Left ventricle myocardium inferior (tissue), 1 donor: ENCODE measurements at regions not wholly inside any gene's neighbourhood (a gene's known extent, or its start where the extent isn't known, plus 50 kb on each side); places are given as distances from the start of the nearest gene placed in this dataset.
A peak's percentile ranks its signal among the peaks of the same experiment; 100 is the strongest.
"Not testable (repeated sequence)": the region's sequence is repeated elsewhere in the genome, so short reads cannot be mapped to it uniquely, and the experiment has no call there.

Experiments
- DNase-seq: peaks from one replicate; pipeline ENCODE4 v3.0.0-alpha.2; 2020
- H3K27ac ChIP-seq: fragments of 200-600 bp; replicated peaks from 2 replicates; pipeline ENCODE4 v1.8.0; 2021
- H3K27me3 ChIP-seq: fragments of 200-600 bp; 2 replicates; pipeline ENCODE4 v1.8.0; 2021; ENCODE audit warnings: low read depth
- H3K36me3 ChIP-seq: fragments of 200-600 bp; 2 replicates; pipeline ENCODE4 v1.8.0; 2021
- H3K4me1 ChIP-seq: fragments of 200-600 bp; 2 replicates; pipeline ENCODE4 v1.8.0; 2021
- H3K4me3 ChIP-seq: fragments of 200-600 bp; 2 replicates; pipeline ENCODE4 v1.8.0; 2021; ENCODE audit warnings: mild to moderate bottlenecking, moderate library complexity
- H3K9me3 ChIP-seq: fragments of 200-600 bp; replicated peaks from 2 replicates; pipeline ENCODE4 v1.8.0; 2021
- intact Hi-C: fragments of 100-400 bp; cut with micrococcal nuclease; formaldehyde crosslinking; loops from one replicate; pipeline ENCODE4 v1.11.0; 2022
- TF ChIP-seq, protein P1 (sequence below): fragments of 200-600 bp; IDR thresholded peaks from 2 replicates; pipeline ENCODE4 v1.8.0; 2021; ENCODE audit warnings: antibody characterized with exemption, mild to moderate bottlenecking, borderline replicate concordance
- donor health status: DM: no; HTN: yes; CAD: no; lungs with severe emphysema.

DNA sequence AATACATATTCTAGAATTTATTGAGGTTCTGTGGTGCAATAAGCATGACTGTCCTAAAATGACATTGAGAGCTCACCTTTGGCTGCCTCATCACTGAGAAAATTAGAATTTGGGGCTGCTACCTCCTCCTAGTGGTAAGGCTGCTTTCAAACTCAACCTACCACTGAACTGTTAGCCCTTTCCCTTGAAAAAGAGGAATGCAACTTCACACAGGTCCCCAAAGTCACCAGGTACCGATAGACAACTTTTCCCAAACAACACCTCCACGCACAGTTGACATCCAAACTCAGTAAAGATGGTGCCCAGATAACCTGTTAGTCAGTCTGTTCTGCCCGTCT, 75.9 kb upstream of the SCIN start:
- no peaks in the 10 kb centered on the region for H3K27me3 ChIP-seq
- no peak overlapping the region for H3K4me3 ChIP-seq
- intact Hi-C loops: loop anchor here (10.0 kb wide), 1 partner anchor 1070 kb away; no protein-coding TSS in a partner anchor
- no peaks in the 10 kb centered on the region for H3K36me3 ChIP-seq
- TF ChIP-seq, protein P1, sequence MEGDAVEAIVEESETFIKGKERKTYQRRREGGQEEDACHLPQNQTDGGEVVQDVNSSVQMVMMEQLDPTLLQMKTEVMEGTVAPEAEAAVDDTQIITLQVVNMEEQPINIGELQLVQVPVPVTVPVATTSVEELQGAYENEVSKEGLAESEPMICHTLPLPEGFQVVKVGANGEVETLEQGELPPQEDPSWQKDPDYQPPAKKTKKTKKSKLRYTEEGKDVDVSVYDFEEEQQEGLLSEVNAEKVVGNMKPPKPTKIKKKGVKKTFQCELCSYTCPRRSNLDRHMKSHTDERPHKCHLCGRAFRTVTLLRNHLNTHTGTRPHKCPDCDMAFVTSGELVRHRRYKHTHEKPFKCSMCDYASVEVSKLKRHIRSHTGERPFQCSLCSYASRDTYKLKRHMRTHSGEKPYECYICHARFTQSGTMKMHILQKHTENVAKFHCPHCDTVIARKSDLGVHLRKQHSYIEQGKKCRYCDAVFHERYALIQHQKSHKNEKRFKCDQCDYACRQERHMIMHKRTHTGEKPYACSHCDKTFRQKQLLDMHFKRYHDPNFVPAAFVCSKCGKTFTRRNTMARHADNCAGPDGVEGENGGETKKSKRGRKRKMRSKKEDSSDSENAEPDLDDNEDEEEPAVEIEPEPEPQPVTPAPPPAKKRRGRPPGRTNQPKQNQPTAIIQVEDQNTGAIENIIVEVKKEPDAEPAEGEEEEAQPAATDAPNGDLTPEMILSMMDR: no peak
- no peak overlapping the region for H3K27ac ChIP-seq
- H3K9me3 ChIP-seq: no peaks in the 10 kb centered on the region
- no peaks in the 10 kb centered on the region for H3K4me1 ChIP-seq
- no peak for DNase-seq

DNA sequence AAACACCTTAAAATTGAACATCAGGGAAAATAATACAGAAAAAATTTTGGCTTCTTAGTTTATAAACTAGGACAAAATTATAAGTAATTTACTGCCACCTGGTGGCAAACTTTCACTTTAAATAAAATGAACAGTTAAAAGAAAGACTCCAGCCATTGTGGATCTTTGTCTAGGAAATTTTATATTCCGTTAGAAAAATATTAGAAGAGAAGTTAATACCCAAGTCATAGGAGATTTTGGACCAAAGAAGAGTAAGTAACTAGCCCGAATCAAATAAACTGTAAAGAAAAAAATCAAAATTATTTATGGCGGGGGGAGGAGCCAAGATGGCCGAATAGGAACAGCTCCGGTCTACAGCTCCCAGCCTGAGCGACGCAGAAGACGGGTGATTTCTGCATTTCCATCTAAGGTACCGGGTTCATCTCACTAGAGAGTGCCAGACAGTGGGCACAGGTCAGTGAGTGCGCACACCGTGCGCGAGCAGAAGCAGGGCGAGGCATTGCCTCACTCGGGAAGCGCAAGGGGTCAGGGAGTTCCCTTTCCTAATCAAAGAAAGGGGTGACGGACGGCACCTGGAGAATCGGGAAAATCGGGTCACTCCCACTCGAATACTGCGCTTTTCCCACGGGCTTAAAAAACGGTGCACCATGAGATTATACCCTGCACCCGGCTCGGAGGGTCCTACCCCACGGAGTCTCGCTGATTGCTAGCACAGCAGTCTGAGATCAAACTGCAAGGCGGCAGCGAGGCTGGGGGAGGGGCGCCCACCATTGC, 73.4 kb upstream of the SCIN start:
- H3K36me3 ChIP-seq, H3K27me3 ChIP-seq, H3K27ac ChIP-seq, H3K9me3 ChIP-seq, H3K4me1 ChIP-seq, DNase-seq: not testable (repeated sequence)
- intact Hi-C loops: loop anchor here (10.0 kb wide), 1 partner anchor 1072 kb away; no protein-coding TSS in a partner anchor
- peak overlapping the region; percentile 17 for H3K4me3 ChIP-seq
- TF ChIP-seq, protein P1: peak; percentile 49

DNA sequence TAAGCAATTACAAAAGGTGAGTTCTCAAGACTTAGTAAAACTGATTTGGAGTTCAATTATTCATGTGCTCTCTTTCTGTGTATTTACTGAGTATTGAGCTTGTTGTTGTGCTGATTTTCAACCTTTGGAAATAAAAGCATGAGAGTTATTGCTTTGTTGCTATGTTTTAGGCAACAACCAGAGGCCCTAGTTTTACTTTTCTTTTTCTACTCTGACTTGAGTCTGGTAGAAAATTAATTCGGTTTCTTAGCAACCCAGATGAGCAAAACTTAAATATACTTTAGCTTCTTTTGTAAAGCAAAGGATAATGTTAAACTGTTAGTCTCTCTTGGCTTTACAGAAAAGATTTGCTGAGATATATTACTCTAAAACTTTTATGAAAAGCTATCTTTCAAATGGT, 66.4 kb upstream of the SCIN start:
- H3K27me3 ChIP-seq: no peaks in the 10 kb centered on the region
- TF ChIP-seq, protein P1: no peak
- H3K36me3 ChIP-seq: no peaks in the 10 kb centered on the region
- intact Hi-C loops: no loop called here
- H3K27ac ChIP-seq: no peak overlapping the region
- DNase-seq: no peak
- no peaks in the 10 kb centered on the region for H3K9me3 ChIP-seq
- no peak overlapping the region for H3K4me3 ChIP-seq
- no peaks in the 10 kb centered on the region for H3K4me1 ChIP-seq

DNA sequence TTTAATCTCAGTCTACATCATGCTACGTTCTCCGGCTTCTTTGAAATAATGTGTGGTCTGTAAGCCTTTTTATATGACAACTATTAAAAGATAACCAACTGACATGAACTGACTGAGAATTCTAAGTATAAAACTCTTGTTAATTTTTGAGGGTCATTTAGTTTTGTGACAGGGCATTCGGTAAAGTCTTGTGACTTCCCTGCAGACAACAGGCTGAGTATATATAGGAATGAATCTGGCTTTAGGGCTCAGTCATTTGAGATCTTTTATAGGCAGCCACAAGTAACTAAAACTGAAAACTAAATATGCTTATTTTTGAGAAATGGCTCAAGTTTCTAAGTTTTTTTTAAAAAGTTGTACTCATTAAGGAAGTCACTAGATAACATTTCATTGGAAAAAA, 62.5 kb upstream of the SCIN start:
- TF ChIP-seq, protein P1: no peak
- H3K27me3 ChIP-seq: no peaks in the 10 kb centered on the region
- no peak for DNase-seq
- H3K36me3 ChIP-seq: no peaks in the 10 kb centered on the region
- no peaks in the 10 kb centered on the region for H3K9me3 ChIP-seq
- no peak overlapping the region for H3K27ac ChIP-seq
- no peak overlapping the region for H3K4me3 ChIP-seq
- no peaks in the 10 kb centered on the region for H3K4me1 ChIP-seq
- intact Hi-C loops: no loop called here

DNA sequence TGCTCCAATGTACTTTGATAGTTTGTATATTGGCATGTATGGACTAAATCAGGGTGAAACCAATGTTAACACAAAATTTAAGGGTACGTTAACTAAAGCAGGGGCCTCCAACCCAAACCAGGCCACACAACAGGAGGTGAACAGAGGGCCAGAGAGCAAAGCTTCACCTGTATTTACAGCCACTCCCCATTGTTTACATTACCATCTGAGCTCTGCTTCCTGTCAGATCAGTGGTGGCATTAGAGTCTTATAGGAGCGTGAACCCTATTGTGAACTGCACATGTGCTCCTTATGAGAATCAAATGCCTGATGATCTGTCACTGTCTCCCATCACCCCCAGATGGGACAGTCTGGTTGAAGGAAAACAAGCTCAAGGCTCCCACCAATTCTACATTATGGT, 62.0 kb upstream of the SCIN start:
- H3K36me3 ChIP-seq: no peaks in the 10 kb centered on the region
- H3K9me3 ChIP-seq: no peaks in the 10 kb centered on the region
- H3K4me1 ChIP-seq: no peaks in the 10 kb centered on the region
- H3K4me3 ChIP-seq: no peak overlapping the region
- H3K27me3 ChIP-seq: no peaks in the 10 kb centered on the region
- TF ChIP-seq, protein P1: no peak
- no peak for DNase-seq
- no peak overlapping the region for H3K27ac ChIP-seq
- intact Hi-C loops: no loop called here
